Gastroesophageal sphincter (tissue), 3 donors: ENCODE measurements at regions not wholly inside any gene's neighbourhood (a gene's known extent, or its start where the extent isn't known, plus 50 kb on each side); places are given as distances from the start of the nearest gene placed in this dataset.

Source experiments
- EP300 ChIP-seq: sonication (generic); formaldehyde crosslinking; IDR thresholded peaks from one replicate; pipeline ENCODE4 v1.6.1; 2017; ENCODE audit warnings: antibody characterized with exemption, mild to moderate bottlenecking
- POLR2A ChIP-seq, 2 donors: fragments of 450-650 bp; IDR thresholded peaks; one replicate each; pipeline ENCODE4 v1.6.1; 2017; ENCODE audit warnings: antibody characterized with exemption in 2 of 2, mild to moderate bottlenecking in 2 of 2, moderate library complexity in 1 of 2
- POLR2AphosphoS5 ChIP-seq: sonication (generic); formaldehyde crosslinking; IDR thresholded peaks from one replicate; pipeline ENCODE4 v1.6.1; 2017; ENCODE audit warnings: antibody characterized with exemption
- TF ChIP-seq, protein P1 (sequence below), 4 experiments: fragments of 200-600 bp in 2 of 4; fragments of 450-650 bp in 2 of 4; sonication (generic) in 1 of 4; IDR thresholded peaks; one replicate each; pipeline ENCODE4 v1.5.1; 2017 to 2019; ENCODE audit warnings: antibody characterized with exemption in 4 of 4, mild to moderate bottlenecking in 2 of 4, moderate library complexity in 2 of 4

DNA sequence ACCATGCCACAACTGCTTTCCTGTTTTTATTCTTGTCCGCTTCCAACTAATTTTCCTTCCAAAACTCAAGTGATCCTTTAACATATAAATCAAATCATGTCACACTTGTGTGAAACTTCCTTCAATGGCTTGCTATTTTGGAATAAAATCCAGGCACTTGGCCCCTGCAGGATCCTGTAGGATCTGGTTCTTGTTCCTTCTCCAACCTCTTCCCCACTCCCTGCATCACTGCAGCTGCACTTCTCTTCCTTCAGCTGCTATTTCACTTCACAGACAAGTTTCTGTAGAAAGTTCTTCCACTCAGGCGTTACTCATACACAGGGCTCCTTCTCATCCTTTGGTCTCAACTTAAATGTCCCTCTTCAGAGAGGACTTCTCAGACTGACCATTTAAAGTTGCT lies 239.7 kb upstream of the BTG1 start:
- TF ChIP-seq, protein P1, sequence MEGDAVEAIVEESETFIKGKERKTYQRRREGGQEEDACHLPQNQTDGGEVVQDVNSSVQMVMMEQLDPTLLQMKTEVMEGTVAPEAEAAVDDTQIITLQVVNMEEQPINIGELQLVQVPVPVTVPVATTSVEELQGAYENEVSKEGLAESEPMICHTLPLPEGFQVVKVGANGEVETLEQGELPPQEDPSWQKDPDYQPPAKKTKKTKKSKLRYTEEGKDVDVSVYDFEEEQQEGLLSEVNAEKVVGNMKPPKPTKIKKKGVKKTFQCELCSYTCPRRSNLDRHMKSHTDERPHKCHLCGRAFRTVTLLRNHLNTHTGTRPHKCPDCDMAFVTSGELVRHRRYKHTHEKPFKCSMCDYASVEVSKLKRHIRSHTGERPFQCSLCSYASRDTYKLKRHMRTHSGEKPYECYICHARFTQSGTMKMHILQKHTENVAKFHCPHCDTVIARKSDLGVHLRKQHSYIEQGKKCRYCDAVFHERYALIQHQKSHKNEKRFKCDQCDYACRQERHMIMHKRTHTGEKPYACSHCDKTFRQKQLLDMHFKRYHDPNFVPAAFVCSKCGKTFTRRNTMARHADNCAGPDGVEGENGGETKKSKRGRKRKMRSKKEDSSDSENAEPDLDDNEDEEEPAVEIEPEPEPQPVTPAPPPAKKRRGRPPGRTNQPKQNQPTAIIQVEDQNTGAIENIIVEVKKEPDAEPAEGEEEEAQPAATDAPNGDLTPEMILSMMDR (IDR thresholded peaks at IDR 0.05) = no peak
- TF ChIP-seq POLR2AphosphoS5 (no peak), POLR2A (IDR thresholded peaks at IDR 0.05) (no peak), EP300 (no peak)
